Heart left ventricle (tissue), 16 donors: ENCODE measurements at regions not wholly inside any gene's neighbourhood (a gene's known extent, or its start where the extent isn't known, plus 50 kb on each side); places are given as distances from the start of the nearest gene placed in this dataset.

Source experiments
- ATAC-seq, 4 donors: fragments of 200-7000 bp; cut with Tn5 transposase; one replicate each; pipeline ENCODE4 v1.9.1; 2020 to 2022; ENCODE audit warnings: moderate library complexity in 4 of 4, mild to moderate bottlenecking in 3 of 4, moderate number of reproducible peaks in 1 of 4
- DNase-seq, 5 donors: peaks; one replicate each; pipeline ENCODE4 v3.0.0-alpha.2; 2020
- H3K27ac ChIP-seq, 12 donors: fragments of 200-600 bp; sonication (generic) in 4 of 12; one replicate each; pipeline versions ENCODE4 v1.5.0 to v1.8.0; 2016 to 2022; ENCODE audit warnings: mild to moderate bottlenecking in 2 of 12
- H3K27me3 ChIP-seq, 9 donors: fragments of 200-600 bp; sonication (generic) in 2 of 9; one replicate each; pipeline versions ENCODE4 v1.5.1 to v1.8.0; 2016 to 2022; ENCODE audit warnings: mild to moderate bottlenecking in 3 of 9
- H3K36me3 ChIP-seq, 9 donors: fragments of 200-600 bp; sonication (generic) in 2 of 9; one replicate each; pipeline versions ENCODE4 v1.5.0 to v1.8.0; 2018 to 2022; ENCODE audit warnings: mild to moderate bottlenecking in 2 of 9
- H3K4me1 ChIP-seq, 12 donors: fragments of 200-600 bp; sonication (generic) in 4 of 12; one replicate each; pipeline versions ENCODE4 v1.5.0 to v1.8.0; 2016 to 2022; ENCODE audit warnings: mild to moderate bottlenecking in 3 of 12
- H3K4me3 ChIP-seq, 12 donors: fragments of 200-600 bp; sonication (generic) in 4 of 12; one replicate each; pipeline versions ENCODE4 v1.5.0 to v1.8.0; 2017 to 2022; ENCODE audit warnings: mild to moderate bottlenecking in 9 of 12, moderate library complexity in 4 of 12
- H3K9me3 ChIP-seq, 12 donors: fragments of 200-600 bp; sonication (generic) in 4 of 12; one replicate each; pipeline versions ENCODE4 v1.5.0 to v1.8.0; 2016 to 2022; ENCODE audit warnings: mild to moderate bottlenecking in 1 of 12
- CTCF ChIP-seq, 12 donors: fragments of 200-600 bp; sonication (generic) in 4 of 12; IDR thresholded peaks; one replicate each; pipeline versions ENCODE4 v1.5.0 to v1.8.0; 2018 to 2022; ENCODE audit warnings: antibody characterized with exemption in 12 of 12, mild to moderate bottlenecking in 5 of 12
- POLR2A ChIP-seq, 2 donors: fragments of 450-650 bp; IDR thresholded peaks; one replicate each; pipeline ENCODE4 v1.6.1; 2017; ENCODE audit warnings: antibody characterized with exemption in 2 of 2, mild to moderate bottlenecking in 2 of 2, moderate library complexity in 2 of 2
- WGBS, 4 donors: extraction: QIAGEN DNeasy Blood & Tissue Kit in 2 of 4; methylation state at CpG; one replicate each; pipeline versions ENCODE4 v1.1.5 to v1.1.7; 2013 to 2018; 5-methylcytosine and 5-hydroxymethylcytosine counted together
- intact Hi-C, 10 donors: fragments of 100-400 bp; cut with DNase I; formaldehyde crosslinking; loops; one replicate each; pipeline versions ENCODE4 v1.11.1 to v1.14.2; 2022
- donor health status: ischemic (EF 13 %, LVEDD 7.1; RV severe dilation, severe dysfunction).
- donor health status: healthy with polysubstance abuse.
- donor health status: DM: no; HTN: yes; CAD: no.
- donor health status: DM: no; HTN: no; CAD: no.
- donor health status: ischemic (EF 25% LVEDD 6.9; RV normal size, moderate dysfunction).
- donor health status: ischemic (EF 25% LVEDD 5.7; RV mildly dilated, moderate dysfunction).
- donor health status: healthy.
- donor health status: DM: yes; HTN: yes; CAD: no.
- donor health status: ischemic (EF 35%, LVEDD 5.7; RV mildly dilated, moderate dysfunction).
- donor health status: nonischemic (EF 11% LVEDD 7.7; RV severe dilation, severe dysfunction).
- donor health status: DM: yes; HTN: yes; CAD: no.
- donor health status: PGD.
- donor health status: ischemic (EF 29% LVEDD 5.4; RV normal size, mild dysfunction).
- donor health status: nonischemic (EF 23%, LVEDD 6.1; RV moderate dilation, normal function).

- Histone ChIP-seq H3K4me1 (no peaks in the 10 kb centered on the region), H3K4me3 (no peak overlapping the region), H3K36me3 (no peaks in the 10 kb centered on the region), H3K27ac (no peak overlapping the region), H3K27me3 (no peaks in the 10 kb centered on the region), H3K9me3 (no peaks in the 10 kb centered on the region)
- ATAC-seq = no peak
- intact Hi-C loops = no loop called here
- no peak for TF ChIP-seq CTCF (IDR thresholded peaks at IDR 0.05)
- no peak for DNase-seq
- 73 to 90% (median 83%) methylated on average over 1 of the region's 1 CpG for WGBS, 4 donors
Observed at GRCh38 chr2:193228276-193228675, 1033.5 kb upstream of the TMEFF2 start.

GRCh38 chr2:193222454-193222853 lies 1027.7 kb upstream of the TMEFF2 start:
- DNase-seq (no peak), ATAC-seq (no peak)
- intact Hi-C loops = no loop called here
- Histone ChIP-seq H3K4me3 (no peak overlapping the region), H3K27ac (no peak overlapping the region), H3K36me3 (no peaks in the 10 kb centered on the region), H3K9me3 (no peaks in the 10 kb centered on the region), H3K4me1 (no peaks in the 10 kb centered on the region), H3K27me3 (no peaks in the 10 kb centered on the region)
- TF ChIP-seq POLR2A (IDR thresholded peaks at IDR 0.05) (no peak), CTCF (IDR thresholded peaks at IDR 0.05) (no peak)
- 84 to 93% (median 89%) methylated on average over 2 of the region's 2 CpGs for WGBS, 4 donors

GRCh38 chr2:193219413-193219812 lies 1024.7 kb upstream of the TMEFF2 start:
- Histone ChIP-seq H3K36me3 (no peaks in the 10 kb centered on the region), H3K4me1 (no peaks in the 10 kb centered on the region), H3K4me3 (no peak overlapping the region), H3K27me3 (no peaks in the 10 kb centered on the region), H3K27ac (no peak overlapping the region), H3K9me3 (no peaks in the 10 kb centered on the region)
- TF ChIP-seq POLR2A (IDR thresholded peaks at IDR 0.05) (no peak), CTCF (IDR thresholded peaks at IDR 0.05) (no peak)
- no peak for ATAC-seq
- no peak for DNase-seq
- intact Hi-C loops = no loop called here

GRCh38 chr2:193201583-193201982 lies 1006.9 kb upstream of the TMEFF2 start:
- intact Hi-C loops = no loop called here
- H3K9me3 ChIP-seq = peaks cover 0 to 9% (median 0%) of the 10 kb centered on the region in 12 donors
- no peaks in the 10 kb centered on the region for H3K4me1 ChIP-seq
- DNase-seq (no peak), ATAC-seq (no peak)
- H3K27me3 ChIP-seq = no peaks in the 10 kb centered on the region
- no peak overlapping the region for H3K27ac ChIP-seq
- no peak overlapping the region for H3K4me3 ChIP-seq
- TF ChIP-seq POLR2A (IDR thresholded peaks at IDR 0.05) (no peak), CTCF (IDR thresholded peaks at IDR 0.05) (no peak)
- H3K36me3 ChIP-seq = no peaks in the 10 kb centered on the region
- WGBS, 4 donors = 81 to 89% (median 86%) methylated on average over 2 of the region's 2 CpGs
